Amniotic stem cell (primary cell): ENCODE measurements at regions not wholly inside any gene's neighbourhood (a gene's known extent, or its start where the extent isn't known, plus 50 kb on each side); places are given as distances from the start of the nearest gene placed in this dataset.
"Not testable (repeated sequence)": the region's sequence is repeated elsewhere in the genome, so short reads cannot be mapped to it uniquely, and the experiment has no call there.

ENCODE experiments used
- DNase-seq: peaks from one replicate; lab custom pipeline; 2025; lab: John Stamatoyannopoulos, UW

GRCh38 chr4:38420254-38420653 lies 243.7 kb upstream of the KLF3 start:
- not testable (repeated sequence) for DNase-seq

- no peak for DNase-seq
Observed at GRCh38 chr4:38422850-38423249, 241.1 kb upstream of the KLF3 start.

GRCh38 chr4:38424151-38424871 lies 239.7 kb upstream of the KLF3 start:
- DNase-seq, result no peak

- no peak for DNase-seq
Observed at GRCh38 chr4:38426532-38426931, 237.5 kb upstream of the KLF3 start.

- DNase-seq, result no peak
Observed at GRCh38 chr4:38430841-38431240, 233.2 kb upstream of the KLF3 start.

GRCh38 chr4:38442073-38442788 lies 221.8 kb upstream of the KLF3 start:
- DNase-seq, result no peak

GRCh38 chr4:38449506-38450174 lies 214.4 kb upstream of the KLF3 start:
- peak; percentile 39 for DNase-seq

- no peak for DNase-seq
Observed at GRCh38 chr4:38452009-38452408, 212.0 kb upstream of the KLF3 start.

- DNase-seq, result no peak
Observed at GRCh38 chr4:38452542-38452941, 211.5 kb upstream of the KLF3 start.

- no peak for DNase-seq
Observed at GRCh38 chr4:38453253-38453881, 210.6 kb upstream of the KLF3 start.

GRCh38 chr4:38454284-38454683 lies 209.7 kb upstream of the KLF3 start:
- no peak for DNase-seq

- no peak for DNase-seq
Observed at GRCh38 chr4:38455092-38455862, 208.7 kb upstream of the KLF3 start.

GRCh38 chr4:38456096-38456495 lies 207.9 kb upstream of the KLF3 start:
- no peak for DNase-seq

GRCh38 chr4:38461342-38461741 lies 202.7 kb upstream of the KLF3 start:
- DNase-seq, result no peak

GRCh38 chr4:38462367-38463055 lies 201.5 kb upstream of the KLF3 start:
- no peak for DNase-seq

GRCh38 chr4:38463268-38463958 lies 200.6 kb upstream of the KLF3 start:
- no peak for DNase-seq

GRCh38 chr4:38464328-38464727 lies 199.7 kb upstream of the KLF3 start:
- DNase-seq, result no peak

- no peak for DNase-seq
Observed at GRCh38 chr4:38466401-38466800, 197.6 kb upstream of the KLF3 start.

- DNase-seq, result no peak
Observed at GRCh38 chr4:38467296-38467695, 196.7 kb upstream of the KLF3 start.

- no peak for DNase-seq
Observed at GRCh38 chr4:38468339-38468866, 195.6 kb upstream of the KLF3 start.
